ENCODE measurements at regions not wholly inside any gene's neighbourhood (a gene's known extent, or its start where the extent isn't known, plus 50 kb on each side); places are given as distances from the start of the nearest gene placed in this dataset.

DNA sequence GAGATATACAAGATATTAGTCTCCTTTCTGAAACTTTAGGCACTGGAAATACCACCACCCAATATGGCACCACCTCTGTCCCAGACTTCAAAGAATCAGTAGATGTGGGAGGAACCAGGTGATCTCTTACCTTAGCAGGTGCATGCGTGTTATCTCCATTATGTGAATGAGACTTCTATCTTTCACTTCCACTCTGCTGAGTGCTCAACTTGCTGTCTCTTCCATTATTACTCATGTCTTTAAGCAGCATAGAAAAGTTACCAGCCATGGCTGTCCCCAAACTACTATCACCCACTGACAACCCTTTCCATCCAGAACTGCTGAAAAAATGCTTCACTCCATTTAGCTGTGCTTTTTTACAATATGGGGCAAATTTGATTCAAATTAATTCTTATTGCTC is 101.5 kb upstream of the PRSS1 start:
- TF ChIP-seq POLR2A (IDR thresholded peaks at IDR 0.05), result no peak
- TF ChIP-seq, protein P1, sequence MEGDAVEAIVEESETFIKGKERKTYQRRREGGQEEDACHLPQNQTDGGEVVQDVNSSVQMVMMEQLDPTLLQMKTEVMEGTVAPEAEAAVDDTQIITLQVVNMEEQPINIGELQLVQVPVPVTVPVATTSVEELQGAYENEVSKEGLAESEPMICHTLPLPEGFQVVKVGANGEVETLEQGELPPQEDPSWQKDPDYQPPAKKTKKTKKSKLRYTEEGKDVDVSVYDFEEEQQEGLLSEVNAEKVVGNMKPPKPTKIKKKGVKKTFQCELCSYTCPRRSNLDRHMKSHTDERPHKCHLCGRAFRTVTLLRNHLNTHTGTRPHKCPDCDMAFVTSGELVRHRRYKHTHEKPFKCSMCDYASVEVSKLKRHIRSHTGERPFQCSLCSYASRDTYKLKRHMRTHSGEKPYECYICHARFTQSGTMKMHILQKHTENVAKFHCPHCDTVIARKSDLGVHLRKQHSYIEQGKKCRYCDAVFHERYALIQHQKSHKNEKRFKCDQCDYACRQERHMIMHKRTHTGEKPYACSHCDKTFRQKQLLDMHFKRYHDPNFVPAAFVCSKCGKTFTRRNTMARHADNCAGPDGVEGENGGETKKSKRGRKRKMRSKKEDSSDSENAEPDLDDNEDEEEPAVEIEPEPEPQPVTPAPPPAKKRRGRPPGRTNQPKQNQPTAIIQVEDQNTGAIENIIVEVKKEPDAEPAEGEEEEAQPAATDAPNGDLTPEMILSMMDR (IDR thresholded peaks at IDR 0.05), result no peak

All from upper lobe of left lung (tissue), 4 donors.